Osteoblast (primary cell): ENCODE measurements at regions not wholly inside any gene's neighbourhood (a gene's known extent, or its start where the extent isn't known, plus 50 kb on each side); places are given as distances from the start of the nearest gene placed in this dataset.
A peak's percentile ranks its signal among the peaks of the same experiment; 100 is the strongest.

Experiments used
- DNase-seq: peaks from one replicate; pipeline ENCODE4 v3.0.0; 2011; ENCODE audit warnings: low spot score, mixed read lengths; ENCODE audit not compliant: insufficient read length; ENCODE audit errors: missing footprints
- H2AFZ ChIP-seq: 2 replicates; pipeline ENCODE4 v1.6.0; 2011; ENCODE audit warnings: mild to moderate bottlenecking, low read length
- H3K27ac ChIP-seq: 2 replicates; pipeline ENCODE4 v1.5.1; 2011; ENCODE audit warnings: mild to moderate bottlenecking, low read depth, low read length, moderate library complexity
- H3K27me3 ChIP-seq: 2 replicates; pipeline ENCODE4 v1.6.0; 2012; ENCODE audit warnings: mild to moderate bottlenecking, control low read depth, inconsistent platforms, low read length, moderate library complexity; ENCODE audit not compliant: insufficient read depth
- H3K36me3 ChIP-seq: 2 replicates; pipeline ENCODE4 v1.5.1; 2011; ENCODE audit warnings: mild to moderate bottlenecking, low read length, control low read depth, moderate library complexity; ENCODE audit not compliant: insufficient read depth
- H3K4me1 ChIP-seq: 2 replicates; pipeline ENCODE4 v1.5.1; 2011; ENCODE audit warnings: mild to moderate bottlenecking, low read length, control low read depth, moderate library complexity; ENCODE audit not compliant: insufficient read depth
- H3K4me2 ChIP-seq: 2 replicates; pipeline ENCODE4 v1.6.0; 2011; ENCODE audit warnings: mild to moderate bottlenecking, low read length; ENCODE audit not compliant: insufficient read depth
- H3K4me3 ChIP-seq: fragments of 200-600 bp; sonication (generic); 3 replicates; pipeline ENCODE4 v1.5.1; 2012; ENCODE audit warnings: mild to moderate bottlenecking, low read length, inconsistent platforms; ENCODE audit not compliant: insufficient read depth
- H3K79me2 ChIP-seq: 2 replicates; pipeline ENCODE4 v1.6.0; 2012; ENCODE audit warnings: mild to moderate bottlenecking, low read length, control low read depth, inconsistent platforms; ENCODE audit not compliant: insufficient read depth
- H3K9me3 ChIP-seq: 2 replicates; pipeline ENCODE4 v1.5.1; 2011; ENCODE audit warnings: low read depth, low read length, control low read depth
- H4K20me1 ChIP-seq: 2 replicates; pipeline ENCODE4 v1.6.0; 2012; ENCODE audit warnings: mild to moderate bottlenecking, low read length, control low read depth; ENCODE audit not compliant: insufficient read depth
- CTCF ChIP-seq: IDR thresholded peaks from 2 replicates; pipeline ENCODE4 v1.5.1; 2011; ENCODE audit warnings: mild to moderate bottlenecking, low read depth, low read length, moderate library complexity; ENCODE audit errors: extremely low read depth

GRCh38 chrX:113929004-113929403 is 654.9 kb upstream of the HTR2C start:
- H3K9me3 ChIP-seq = no peaks in the 10 kb centered on the region
- no peak overlapping the region for H2AFZ ChIP-seq
- H4K20me1 ChIP-seq = no peaks in the 10 kb centered on the region
- no peak overlapping the region for H3K4me3 ChIP-seq
- H3K27me3 ChIP-seq = no peaks in the 10 kb centered on the region
- TF ChIP-seq CTCF = peak; percentile 55
- H3K36me3 ChIP-seq = no peaks in the 10 kb centered on the region
- H3K27ac ChIP-seq = no peak overlapping the region
- DNase-seq = no peak
- H3K4me1 ChIP-seq = no peaks in the 10 kb centered on the region
- H3K4me2 ChIP-seq = no peak overlapping the region
- H3K79me2 ChIP-seq = no peaks in the 10 kb centered on the region

- Histone ChIP-seq H3K27ac (no peak overlapping the region), H3K27me3 (no peaks in the 10 kb centered on the region), H3K36me3 (no peaks in the 10 kb centered on the region), H3K9me3 (no peaks in the 10 kb centered on the region), H3K4me3 (no peak overlapping the region), H3K4me2 (no peak overlapping the region), H3K4me1 (no peaks in the 10 kb centered on the region), H2AFZ (no peak overlapping the region), H3K79me2 (no peaks in the 10 kb centered on the region), H4K20me1 (no peaks in the 10 kb centered on the region)
- TF ChIP-seq CTCF = no peak
- DNase-seq = no peak
Measured at GRCh38 chrX:113920661-113921060, 663.2 kb upstream of the HTR2C start.

- H3K36me3 ChIP-seq = no peaks in the 10 kb centered on the region
- H3K4me1 ChIP-seq = no peaks in the 10 kb centered on the region
- H2AFZ ChIP-seq = no peak overlapping the region
- no peaks in the 10 kb centered on the region for H3K9me3 ChIP-seq
- no peaks in the 10 kb centered on the region for H3K27me3 ChIP-seq
- H3K27ac ChIP-seq = no peak overlapping the region
- H4K20me1 ChIP-seq = no peaks in the 10 kb centered on the region
- no peaks in the 10 kb centered on the region for H3K79me2 ChIP-seq
- DNase-seq = no peak
- H3K4me2 ChIP-seq = no peak overlapping the region
- no peak overlapping the region for H3K4me3 ChIP-seq
- TF ChIP-seq CTCF = no peak
Measured at GRCh38 chrX:113919387-113919786, 664.5 kb upstream of the HTR2C start.

- Histone ChIP-seq H4K20me1 (no peaks in the 10 kb centered on the region), H3K36me3 (no peaks in the 10 kb centered on the region), H2AFZ (no peak overlapping the region), H3K4me3 (no peak overlapping the region), H3K27me3 (no peaks in the 10 kb centered on the region), H3K27ac (no peak overlapping the region), H3K4me1 (no peaks in the 10 kb centered on the region), H3K4me2 (no peak overlapping the region), H3K79me2 (no peaks in the 10 kb centered on the region), H3K9me3 (no peaks in the 10 kb centered on the region)
- no peak for DNase-seq
- TF ChIP-seq CTCF = no peak
Measured at GRCh38 chrX:113906168-113906567, 677.7 kb upstream of the HTR2C start.
